PC-9 (cell line): ENCODE measurements at regions not wholly inside any gene's neighbourhood (a gene's known extent, or its start where the extent isn't known, plus 50 kb on each side); places are given as distances from the start of the nearest gene placed in this dataset.

ENCODE experiments used
- EZH2 ChIP-seq: fragments of 200-600 bp; sonication (generic); IDR thresholded peaks from 2 replicates; pipeline ENCODE4 v1.8.0; 2017; ENCODE audit warnings: antibody characterized with exemption, low read depth
- TF ChIP-seq, protein P1 (sequence below): fragments of 200-600 bp; sonication (generic); conservative IDR thresholded peaks from 2 replicates; pipeline ENCODE4 v1.6.1; 2017; ENCODE audit warnings: mixed run types, antibody characterized with exemption, mild to moderate bottlenecking, moderate library complexity

DNA sequence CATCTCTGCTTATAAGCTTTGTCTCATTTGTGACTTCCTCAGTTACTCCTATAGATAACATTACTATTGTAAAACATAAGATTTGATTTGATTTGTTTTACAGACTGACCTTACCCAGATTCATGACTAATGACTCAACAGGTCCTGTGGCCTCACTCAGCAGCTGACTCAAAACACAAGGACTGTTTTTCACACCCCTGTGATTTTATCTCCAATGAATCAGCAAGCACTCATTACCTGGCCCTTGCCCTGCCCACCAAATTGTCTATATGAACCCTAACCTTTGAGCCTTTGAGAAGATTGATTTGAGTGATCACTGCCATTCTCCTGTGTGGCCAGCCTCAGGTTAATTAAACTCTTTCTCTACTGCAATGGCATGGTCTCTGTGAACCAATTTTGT is 1064.6 kb upstream of the LRRTM3 start:
- TF ChIP-seq, protein P1, sequence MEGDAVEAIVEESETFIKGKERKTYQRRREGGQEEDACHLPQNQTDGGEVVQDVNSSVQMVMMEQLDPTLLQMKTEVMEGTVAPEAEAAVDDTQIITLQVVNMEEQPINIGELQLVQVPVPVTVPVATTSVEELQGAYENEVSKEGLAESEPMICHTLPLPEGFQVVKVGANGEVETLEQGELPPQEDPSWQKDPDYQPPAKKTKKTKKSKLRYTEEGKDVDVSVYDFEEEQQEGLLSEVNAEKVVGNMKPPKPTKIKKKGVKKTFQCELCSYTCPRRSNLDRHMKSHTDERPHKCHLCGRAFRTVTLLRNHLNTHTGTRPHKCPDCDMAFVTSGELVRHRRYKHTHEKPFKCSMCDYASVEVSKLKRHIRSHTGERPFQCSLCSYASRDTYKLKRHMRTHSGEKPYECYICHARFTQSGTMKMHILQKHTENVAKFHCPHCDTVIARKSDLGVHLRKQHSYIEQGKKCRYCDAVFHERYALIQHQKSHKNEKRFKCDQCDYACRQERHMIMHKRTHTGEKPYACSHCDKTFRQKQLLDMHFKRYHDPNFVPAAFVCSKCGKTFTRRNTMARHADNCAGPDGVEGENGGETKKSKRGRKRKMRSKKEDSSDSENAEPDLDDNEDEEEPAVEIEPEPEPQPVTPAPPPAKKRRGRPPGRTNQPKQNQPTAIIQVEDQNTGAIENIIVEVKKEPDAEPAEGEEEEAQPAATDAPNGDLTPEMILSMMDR = no peak
- no peak for TF ChIP-seq EZH2
